WTC11 (cell line): ENCODE measurements at regions not wholly inside any gene's neighbourhood (a gene's known extent, or its start where the extent isn't known, plus 50 kb on each side); places are given as distances from the start of the nearest gene placed in this dataset.

Experiments used
- ATAC-seq: fragments of 200-7000 bp; cut with Tn5 transposase; 2 replicates; pipeline ENCODE4 v1.10.0; 2021; ENCODE audit warnings: mild to moderate bottlenecking, moderate library complexity
- CTCF ChIA-PET: fragments of 300-600 bp; sonication (Branson Sonifier 250); formaldehyde crosslinking; loops from one replicate; lab custom pipeline; 2021; ENCODE audit warnings: antibody characterized with exemption; lab: Charles Lee
- POLR2A ChIA-PET: fragments of 350-600 bp; sonication (Branson Sonifier 250); formaldehyde crosslinking; loops from one replicate; lab custom pipeline; 2021; ENCODE audit warnings: antibody characterized with exemption; lab: Charles Lee
- DNase-seq: peaks from one replicate; pipeline ENCODE4 v3.0.0; 2021; ENCODE audit warnings: low spot score
- H3K27ac Mint-ChIP-seq: 2 replicates; pipeline ENCODE4 v1.8.0; 2021; ENCODE audit warnings: mixed read lengths
- H3K27me3 Mint-ChIP-seq: 2 replicates; pipeline ENCODE4 v1.8.0; 2021; ENCODE audit warnings: low read depth, mild to moderate bottlenecking, moderate library complexity, mixed read lengths
- H3K36me3 Mint-ChIP-seq: 2 replicates; pipeline ENCODE4 v1.8.0; 2021; ENCODE audit warnings: mixed read lengths
- H3K4me1 Mint-ChIP-seq: 2 replicates; pipeline ENCODE4 v1.8.0; 2022; ENCODE audit warnings: mixed read lengths
- H3K4me3 Mint-ChIP-seq: 2 replicates; pipeline ENCODE4 v1.8.0; 2021; ENCODE audit warnings: mild to moderate bottlenecking, moderate library complexity, mixed read lengths
- H3K9me3 Mint-ChIP-seq: 2 replicates; pipeline ENCODE4 v1.8.0; 2021; ENCODE audit warnings: mixed read lengths
- EMX1 ChIP-seq: fragments of 250-450 bp; sonication (Bioruptor Pico); IDR thresholded peaks from 2 replicates; pipeline ENCODE4 v1.8.0; 2021; ENCODE audit warnings: mild to moderate bottlenecking
- ESRRA ChIP-seq: sonication (generic); formaldehyde crosslinking; IDR thresholded peaks from 2 replicates; pipeline ENCODE4 v1.8.1; 2022; ENCODE audit warnings: mild to moderate bottlenecking, missing genetic modification reagents, borderline replicate concordance
- FOXJ3 ChIP-seq: sonication (generic); formaldehyde crosslinking; IDR thresholded peaks from 2 replicates; pipeline ENCODE4 v1.9.0; 2021; ENCODE audit warnings: missing genetic modification reagents, mild to moderate bottlenecking, borderline replicate concordance
- GABPB1 ChIP-seq: sonication (generic); formaldehyde crosslinking; IDR thresholded peaks from 2 replicates; pipeline ENCODE4 v1.8.1; 2023; ENCODE audit warnings: mild to moderate bottlenecking, missing genetic modification reagents
- IRF2 ChIP-seq: sonication (generic); formaldehyde crosslinking; IDR thresholded peaks from 2 replicates; pipeline ENCODE4 v1.8.0; 2022; ENCODE audit warnings: low read depth, missing genetic modification reagents, borderline replicate concordance
- NFATC4 ChIP-seq: fragments of 250-450 bp; sonication (Bioruptor Pico); IDR thresholded peaks from 2 replicates; pipeline ENCODE4 v1.9.0; 2021; ENCODE audit warnings: mild to moderate bottlenecking
- NFE2L1 ChIP-seq: sonication (generic); formaldehyde crosslinking; IDR thresholded peaks from 2 replicates; pipeline ENCODE4 v1.8.1; 2023; ENCODE audit warnings: missing genetic modification reagents
- RORB ChIP-seq: fragments of 250-450 bp; sonication (Bioruptor Pico); IDR thresholded peaks from 2 replicates; pipeline ENCODE4 v1.9.0; 2021; ENCODE audit warnings: mild to moderate bottlenecking
- SOX15 ChIP-seq: fragments of 250-450 bp; sonication (Bioruptor Pico); IDR thresholded peaks from 2 replicates; pipeline ENCODE4 v1.9.0; 2021; ENCODE audit warnings: mild to moderate bottlenecking
- SP1 ChIP-seq: sonication (generic); formaldehyde crosslinking; conservative IDR thresholded peaks from 2 replicates; pipeline ENCODE4 v1.8.1; 2022; ENCODE audit warnings: missing genetic modification reagents
- TP53 ChIP-seq: sonication (generic); formaldehyde crosslinking; IDR thresholded peaks from 2 replicates; pipeline ENCODE4 v1.8.1; 2023; ENCODE audit warnings: mild to moderate bottlenecking, missing genetic modification reagents
- ZNF121 ChIP-seq: sonication (generic); formaldehyde crosslinking; IDR thresholded peaks from 2 replicates; pipeline ENCODE4 v1.8.0; 2023; ENCODE audit warnings: missing genetic modification reagents
- ZNF219 ChIP-seq: sonication (generic); formaldehyde crosslinking; IDR thresholded peaks from 2 replicates; pipeline ENCODE4 v1.8.0; 2023; ENCODE audit warnings: missing genetic modification reagents, mild to moderate bottlenecking, borderline replicate concordance
- ZNF396 ChIP-seq: fragments of 250-450 bp; sonication (Bioruptor Pico); IDR thresholded peaks from 2 replicates; pipeline ENCODE4 v1.8.0; 2021; ENCODE audit warnings: mild to moderate bottlenecking, moderate library complexity, borderline replicate concordance
- ZNF416 ChIP-seq: fragments of 250-450 bp; sonication (Bioruptor Pico); IDR thresholded peaks from 2 replicates; pipeline ENCODE4 v1.9.0; 2021; ENCODE audit warnings: mild to moderate bottlenecking, inconsistent platforms
- ZNF423 ChIP-seq: fragments of 250-450 bp; sonication (Bioruptor Pico); IDR thresholded peaks from 2 replicates; pipeline ENCODE4 v2.1.2; 2022; ENCODE audit warnings: mild to moderate bottlenecking, moderate library complexity
- TF ChIP-seq, protein P1 (sequence below): sonication (generic); formaldehyde crosslinking; IDR thresholded peaks from 2 replicates; pipeline ENCODE4 v1.8.0; 2022; ENCODE audit warnings: mild to moderate bottlenecking, missing genetic modification reagents
- TF ChIP-seq, protein P2 (sequence below): sonication (generic); formaldehyde crosslinking; IDR thresholded peaks from 2 replicates; pipeline ENCODE4 v1.8.0; 2023; ENCODE audit warnings: missing genetic modification reagents
- TF ChIP-seq, protein P3 (sequence below): sonication (generic); formaldehyde crosslinking; IDR thresholded peaks from 2 replicates; pipeline ENCODE4 v1.8.1; 2023; ENCODE audit warnings: mild to moderate bottlenecking, missing genetic modification reagents
- TF ChIP-seq, protein P4 (sequence below): sonication (generic); formaldehyde crosslinking; IDR thresholded peaks from 2 replicates; pipeline ENCODE4 v1.8.0; 2022; ENCODE audit warnings: mild to moderate bottlenecking, missing genetic modification reagents
- TF ChIP-seq, protein P5 (sequence below): sonication (generic); formaldehyde crosslinking; IDR thresholded peaks from 2 replicates; pipeline ENCODE4 v1.8.1; 2022; ENCODE audit warnings: missing genetic modification reagents, borderline replicate concordance
- TF ChIP-seq, protein P6 (sequence below): sonication (generic); formaldehyde crosslinking; IDR thresholded peaks from 2 replicates; pipeline ENCODE4 v1.8.0; 2023; ENCODE audit warnings: missing genetic modification reagents, mild to moderate bottlenecking, borderline replicate concordance
- TF ChIP-seq, protein P7 (sequence below): fragments of 200-600 bp; IDR thresholded peaks from 2 replicates; pipeline ENCODE4 v1.8.0; 2022; ENCODE audit warnings: antibody characterized with exemption

DNA sequence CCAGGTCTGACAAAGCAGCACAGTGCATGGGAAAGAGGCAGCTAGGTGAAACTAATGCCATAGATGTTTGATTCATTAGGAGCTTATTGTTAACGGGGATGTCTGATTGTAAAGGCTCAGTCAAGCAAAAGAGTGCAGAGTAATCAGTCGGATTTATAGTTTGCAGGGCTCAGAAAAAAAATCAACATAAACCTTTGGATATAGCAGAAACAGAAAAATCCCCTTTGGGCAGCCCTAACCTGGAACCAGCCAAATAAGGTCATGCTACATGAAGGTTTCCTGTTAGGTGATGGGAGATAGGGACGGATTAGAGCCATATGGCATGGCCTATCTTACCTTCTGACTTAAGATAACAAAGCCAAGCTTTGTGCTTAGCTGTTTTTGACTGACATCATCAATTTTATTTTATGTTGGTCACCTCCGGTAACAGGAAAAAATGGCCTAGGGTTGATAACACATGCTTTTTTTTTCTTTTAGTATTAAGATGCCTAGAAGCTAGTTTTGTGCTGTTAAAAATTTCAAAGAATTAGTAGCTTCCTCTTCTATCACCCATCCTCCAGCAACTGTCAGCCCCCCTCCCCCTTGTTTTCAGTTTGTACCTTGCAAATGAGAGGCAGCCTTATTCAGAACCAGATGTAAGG is 60.7 kb upstream of the ZEB2 start:
- peak; percentile 54 for ATAC-seq
- Mint-ChIP-seq H3K4me3 (no peak overlapping the region), H3K36me3 (no peaks in the 10 kb centered on the region), H3K27me3 (no peaks in the 10 kb centered on the region; the same call in 1 of the 2 replicates), H3K9me3 (no peaks in the 10 kb centered on the region), H3K4me1 (peaks cover 33% of the 10 kb centered on the region), H3K27ac (no peak overlapping the region)
- ChIA-PET POLR2A (no interaction called here), CTCF (interaction anchor here (0.7 kb wide), 1 partner anchor 302 kb away, joined by 3 read pairs; no protein-coding TSS in a partner anchor)
- no peak for TF ChIP-seq TP53 (CRISPR knock-in tag)
- TF ChIP-seq RORB (CRISPR knock-in tag): no peak
- TF ChIP-seq GABPB1 (CRISPR knock-in tag): no peak
- TF ChIP-seq, protein P1, sequence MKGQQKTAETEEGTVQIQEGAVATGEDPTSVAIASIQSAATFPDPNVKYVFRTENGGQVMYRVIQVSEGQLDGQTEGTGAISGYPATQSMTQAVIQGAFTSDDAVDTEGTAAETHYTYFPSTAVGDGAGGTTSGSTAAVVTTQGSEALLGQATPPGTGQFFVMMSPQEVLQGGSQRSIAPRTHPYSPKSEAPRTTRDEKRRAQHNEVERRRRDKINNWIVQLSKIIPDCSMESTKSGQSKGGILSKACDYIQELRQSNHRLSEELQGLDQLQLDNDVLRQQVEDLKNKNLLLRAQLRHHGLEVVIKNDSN (CRISPR knock-in tag): no peak
- TF ChIP-seq, protein P2, sequence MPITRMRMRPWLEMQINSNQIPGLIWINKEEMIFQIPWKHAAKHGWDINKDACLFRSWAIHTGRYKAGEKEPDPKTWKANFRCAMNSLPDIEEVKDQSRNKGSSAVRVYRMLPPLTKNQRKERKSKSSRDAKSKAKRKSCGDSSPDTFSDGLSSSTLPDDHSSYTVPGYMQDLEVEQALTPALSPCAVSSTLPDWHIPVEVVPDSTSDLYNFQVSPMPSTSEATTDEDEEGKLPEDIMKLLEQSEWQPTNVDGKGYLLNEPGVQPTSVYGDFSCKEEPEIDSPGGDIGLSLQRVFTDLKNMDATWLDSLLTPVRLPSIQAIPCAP: no peak
- no peak for TF ChIP-seq IRF2 (CRISPR knock-in tag)
- no peak for TF ChIP-seq FOXJ3 (CRISPR knock-in tag)
- TF ChIP-seq, protein P3, sequence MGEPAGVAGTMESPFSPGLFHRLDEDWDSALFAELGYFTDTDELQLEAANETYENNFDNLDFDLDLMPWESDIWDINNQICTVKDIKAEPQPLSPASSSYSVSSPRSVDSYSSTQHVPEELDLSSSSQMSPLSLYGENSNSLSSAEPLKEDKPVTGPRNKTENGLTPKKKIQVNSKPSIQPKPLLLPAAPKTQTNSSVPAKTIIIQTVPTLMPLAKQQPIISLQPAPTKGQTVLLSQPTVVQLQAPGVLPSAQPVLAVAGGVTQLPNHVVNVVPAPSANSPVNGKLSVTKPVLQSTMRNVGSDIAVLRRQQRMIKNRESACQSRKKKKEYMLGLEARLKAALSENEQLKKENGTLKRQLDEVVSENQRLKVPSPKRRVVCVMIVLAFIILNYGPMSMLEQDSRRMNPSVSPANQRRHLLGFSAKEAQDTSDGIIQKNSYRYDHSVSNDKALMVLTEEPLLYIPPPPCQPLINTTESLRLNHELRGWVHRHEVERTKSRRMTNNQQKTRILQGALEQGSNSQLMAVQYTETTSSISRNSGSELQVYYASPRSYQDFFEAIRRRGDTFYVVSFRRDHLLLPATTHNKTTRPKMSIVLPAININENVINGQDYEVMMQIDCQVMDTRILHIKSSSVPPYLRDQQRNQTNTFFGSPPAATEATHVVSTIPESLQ: no peak
- TF ChIP-seq, protein P4, sequence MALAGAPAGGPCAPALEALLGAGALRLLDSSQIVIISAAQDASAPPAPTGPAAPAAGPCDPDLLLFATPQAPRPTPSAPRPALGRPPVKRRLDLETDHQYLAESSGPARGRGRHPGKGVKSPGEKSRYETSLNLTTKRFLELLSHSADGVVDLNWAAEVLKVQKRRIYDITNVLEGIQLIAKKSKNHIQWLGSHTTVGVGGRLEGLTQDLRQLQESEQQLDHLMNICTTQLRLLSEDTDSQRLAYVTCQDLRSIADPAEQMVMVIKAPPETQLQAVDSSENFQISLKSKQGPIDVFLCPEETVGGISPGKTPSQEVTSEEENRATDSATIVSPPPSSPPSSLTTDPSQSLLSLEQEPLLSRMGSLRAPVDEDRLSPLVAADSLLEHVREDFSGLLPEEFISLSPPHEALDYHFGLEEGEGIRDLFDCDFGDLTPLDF (CRISPR knock-in tag): no peak
- no peak for TF ChIP-seq ZNF219
- TF ChIP-seq ZNF121 (CRISPR knock-in tag): no peak
- no peak for DNase-seq

DNA sequence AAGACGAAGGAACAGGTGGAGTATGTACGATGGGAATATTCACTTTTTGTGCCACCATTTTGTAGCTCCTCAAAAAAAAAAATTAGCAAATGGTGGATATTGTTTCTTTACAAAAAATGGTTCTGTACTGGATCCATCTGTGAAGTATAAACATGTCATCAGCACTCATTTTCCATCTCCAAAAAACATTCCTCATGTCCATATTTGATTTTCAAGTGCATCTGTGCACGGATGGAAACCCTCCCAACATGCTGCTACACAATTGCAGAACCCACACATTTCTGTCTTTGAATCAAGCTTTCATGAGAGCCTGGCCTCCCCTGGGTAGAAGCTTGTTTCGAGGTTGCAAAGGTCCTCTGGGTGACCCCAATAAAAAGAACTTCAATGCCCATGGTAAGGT is 59.6 kb upstream of the ZEB2 start:
- DNase-seq (no peak), ATAC-seq (no peak)
- H3K27ac Mint-ChIP-seq: no peak overlapping the region
- POLR2A ChIA-PET: no interaction called here
- H3K9me3 Mint-ChIP-seq: no peaks in the 10 kb centered on the region
- no peaks in the 10 kb centered on the region for H3K36me3 Mint-ChIP-seq
- CTCF ChIA-PET: interaction anchor here (0.6 kb wide), 1 partner anchor 11 kb away, joined by 3 read pairs; no protein-coding TSS in a partner anchor
- no peaks in the 10 kb centered on the region; the same call in 1 of the 2 replicates for H3K27me3 Mint-ChIP-seq
- no peak overlapping the region for H3K4me3 Mint-ChIP-seq
- H3K4me1 Mint-ChIP-seq: peaks cover 33% of the 10 kb centered on the region
- TF ChIP-seq, protein P5, sequence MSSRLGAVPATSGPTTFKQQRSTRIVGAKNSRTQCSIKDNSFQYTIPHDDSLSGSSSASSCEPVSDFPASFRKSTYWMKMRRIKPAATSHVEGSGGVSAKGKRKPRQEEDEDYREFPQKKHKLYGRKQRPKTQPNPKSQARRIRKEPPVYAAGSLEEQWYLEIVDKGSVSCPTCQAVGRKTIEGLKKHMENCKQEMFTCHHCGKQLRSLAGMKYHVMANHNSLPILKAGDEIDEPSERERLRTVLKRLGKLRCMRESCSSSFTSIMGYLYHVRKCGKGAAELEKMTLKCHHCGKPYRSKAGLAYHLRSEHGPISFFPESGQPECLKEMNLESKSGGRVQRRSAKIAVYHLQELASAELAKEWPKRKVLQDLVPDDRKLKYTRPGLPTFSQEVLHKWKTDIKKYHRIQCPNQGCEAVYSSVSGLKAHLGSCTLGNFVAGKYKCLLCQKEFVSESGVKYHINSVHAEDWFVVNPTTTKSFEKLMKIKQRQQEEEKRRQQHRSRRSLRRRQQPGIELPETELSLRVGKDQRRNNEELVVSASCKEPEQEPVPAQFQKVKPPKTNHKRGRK (CRISPR knock-in tag): no peak
- TF ChIP-seq, protein P6, sequence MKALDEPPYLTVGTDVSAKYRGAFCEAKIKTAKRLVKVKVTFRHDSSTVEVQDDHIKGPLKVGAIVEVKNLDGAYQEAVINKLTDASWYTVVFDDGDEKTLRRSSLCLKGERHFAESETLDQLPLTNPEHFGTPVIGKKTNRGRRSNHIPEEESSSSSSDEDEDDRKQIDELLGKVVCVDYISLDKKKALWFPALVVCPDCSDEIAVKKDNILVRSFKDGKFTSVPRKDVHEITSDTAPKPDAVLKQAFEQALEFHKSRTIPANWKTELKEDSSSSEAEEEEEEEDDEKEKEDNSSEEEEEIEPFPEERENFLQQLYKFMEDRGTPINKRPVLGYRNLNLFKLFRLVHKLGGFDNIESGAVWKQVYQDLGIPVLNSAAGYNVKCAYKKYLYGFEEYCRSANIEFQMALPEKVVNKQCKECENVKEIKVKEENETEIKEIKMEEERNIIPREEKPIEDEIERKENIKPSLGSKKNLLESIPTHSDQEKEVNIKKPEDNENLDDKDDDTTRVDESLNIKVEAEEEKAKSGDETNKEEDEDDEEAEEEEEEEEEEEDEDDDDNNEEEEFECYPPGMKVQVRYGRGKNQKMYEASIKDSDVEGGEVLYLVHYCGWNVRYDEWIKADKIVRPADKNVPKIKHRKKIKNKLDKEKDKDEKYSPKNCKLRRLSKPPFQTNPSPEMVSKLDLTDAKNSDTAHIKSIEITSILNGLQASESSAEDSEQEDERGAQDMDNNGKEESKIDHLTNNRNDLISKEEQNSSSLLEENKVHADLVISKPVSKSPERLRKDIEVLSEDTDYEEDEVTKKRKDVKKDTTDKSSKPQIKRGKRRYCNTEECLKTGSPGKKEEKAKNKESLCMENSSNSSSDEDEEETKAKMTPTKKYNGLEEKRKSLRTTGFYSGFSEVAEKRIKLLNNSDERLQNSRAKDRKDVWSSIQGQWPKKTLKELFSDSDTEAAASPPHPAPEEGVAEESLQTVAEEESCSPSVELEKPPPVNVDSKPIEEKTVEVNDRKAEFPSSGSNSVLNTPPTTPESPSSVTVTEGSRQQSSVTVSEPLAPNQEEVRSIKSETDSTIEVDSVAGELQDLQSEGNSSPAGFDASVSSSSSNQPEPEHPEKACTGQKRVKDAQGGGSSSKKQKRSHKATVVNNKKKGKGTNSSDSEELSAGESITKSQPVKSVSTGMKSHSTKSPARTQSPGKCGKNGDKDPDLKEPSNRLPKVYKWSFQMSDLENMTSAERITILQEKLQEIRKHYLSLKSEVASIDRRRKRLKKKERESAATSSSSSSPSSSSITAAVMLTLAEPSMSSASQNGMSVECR (CRISPR knock-in tag): no peak
- no peak for TF ChIP-seq ZNF416 (CRISPR knock-in tag)
- no peak for TF ChIP-seq NFE2L1
- no peak for TF ChIP-seq ZNF423 (CRISPR knock-in tag)
- TF ChIP-seq SP1 (CRISPR knock-in tag): no peak
- TF ChIP-seq EMX1 (CRISPR knock-in tag): no peak
- no peak for TF ChIP-seq ESRRA
- TF ChIP-seq, protein P7, sequence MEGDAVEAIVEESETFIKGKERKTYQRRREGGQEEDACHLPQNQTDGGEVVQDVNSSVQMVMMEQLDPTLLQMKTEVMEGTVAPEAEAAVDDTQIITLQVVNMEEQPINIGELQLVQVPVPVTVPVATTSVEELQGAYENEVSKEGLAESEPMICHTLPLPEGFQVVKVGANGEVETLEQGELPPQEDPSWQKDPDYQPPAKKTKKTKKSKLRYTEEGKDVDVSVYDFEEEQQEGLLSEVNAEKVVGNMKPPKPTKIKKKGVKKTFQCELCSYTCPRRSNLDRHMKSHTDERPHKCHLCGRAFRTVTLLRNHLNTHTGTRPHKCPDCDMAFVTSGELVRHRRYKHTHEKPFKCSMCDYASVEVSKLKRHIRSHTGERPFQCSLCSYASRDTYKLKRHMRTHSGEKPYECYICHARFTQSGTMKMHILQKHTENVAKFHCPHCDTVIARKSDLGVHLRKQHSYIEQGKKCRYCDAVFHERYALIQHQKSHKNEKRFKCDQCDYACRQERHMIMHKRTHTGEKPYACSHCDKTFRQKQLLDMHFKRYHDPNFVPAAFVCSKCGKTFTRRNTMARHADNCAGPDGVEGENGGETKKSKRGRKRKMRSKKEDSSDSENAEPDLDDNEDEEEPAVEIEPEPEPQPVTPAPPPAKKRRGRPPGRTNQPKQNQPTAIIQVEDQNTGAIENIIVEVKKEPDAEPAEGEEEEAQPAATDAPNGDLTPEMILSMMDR: no peak
- TF ChIP-seq FOXJ3 (CRISPR knock-in tag): no peak
- TF ChIP-seq RORB (CRISPR knock-in tag): no peak
- TF ChIP-seq NFATC4 (CRISPR knock-in tag): no peak
- TF ChIP-seq SOX15 (CRISPR knock-in tag): no peak
- TF ChIP-seq ZNF396 (CRISPR knock-in tag): no peak
